Hematopoietic multipotent progenitor cell treated with erythropoietin and hydrocortisone succinate and interleukin-3 and kit ligand, for 6 days (in vitro differentiated cells): ENCODE measurements at regions not wholly inside any gene's neighbourhood (a gene's known extent, or its start where the extent isn't known, plus 50 kb on each side); places are given as distances from the start of the nearest gene placed in this dataset.
"Not testable (repeated sequence)": the region's sequence is repeated elsewhere in the genome, so short reads cannot be mapped to it uniquely, and the experiment has no call there.

Experiments used
- DNase-seq: peaks from one replicate; pipeline ENCODE4 v3.0.0-alpha.2; 2015

DNA sequence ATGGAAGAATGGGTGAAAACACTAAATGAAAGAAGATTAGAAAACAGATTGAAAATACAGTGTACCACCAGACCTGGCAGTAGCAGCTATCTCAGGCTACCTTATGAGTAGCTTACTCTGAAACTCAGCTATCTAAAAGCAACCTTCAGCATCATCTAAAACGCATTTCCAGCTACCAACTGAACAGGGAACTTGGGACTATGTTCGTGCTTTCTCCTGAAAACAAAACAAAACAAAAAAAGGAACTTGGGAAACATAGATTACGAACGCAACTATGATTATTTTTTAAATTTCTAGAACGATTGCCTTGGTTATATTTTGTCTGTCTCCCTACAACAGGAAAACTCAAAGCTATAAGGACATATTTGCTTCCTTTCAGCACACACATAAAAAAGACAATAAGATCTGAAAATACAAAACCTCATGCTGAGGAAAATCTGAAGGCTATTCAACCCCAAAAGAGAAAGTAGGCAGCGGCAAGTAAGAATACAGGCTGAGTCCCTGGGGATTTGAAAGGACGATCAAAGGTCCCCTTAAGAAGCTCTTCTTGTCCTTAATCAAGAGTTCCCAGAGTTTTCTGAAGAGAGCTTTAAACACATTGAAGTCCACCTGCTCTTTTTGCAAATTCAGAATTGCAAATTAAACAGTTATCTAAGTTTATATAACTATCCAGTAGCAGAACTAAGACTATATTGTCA lies 53.4 kb downstream of the OR2K2 start:
- DNase-seq, result no peak

DNA sequence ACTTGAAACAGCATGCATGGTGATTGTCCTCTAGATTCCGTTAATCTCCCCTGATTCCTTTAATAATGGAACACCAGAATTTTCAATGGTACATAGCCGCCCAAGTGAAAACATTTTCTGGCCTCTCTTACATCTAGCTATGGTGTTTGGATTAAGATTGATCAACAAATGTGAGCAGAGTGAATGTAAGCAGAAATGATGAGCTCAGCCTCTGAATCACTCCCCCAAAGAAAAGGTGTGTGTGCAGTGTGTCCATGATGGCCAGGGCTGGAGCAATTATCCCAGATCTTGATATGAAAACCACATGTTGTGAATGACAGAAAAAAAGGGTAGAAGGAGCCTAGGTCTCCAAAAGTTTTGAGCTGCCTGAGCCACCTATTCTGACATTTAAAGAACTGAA lies 55.3 kb downstream of the OR2K2 start:
- DNase-seq, result no peak

DNA sequence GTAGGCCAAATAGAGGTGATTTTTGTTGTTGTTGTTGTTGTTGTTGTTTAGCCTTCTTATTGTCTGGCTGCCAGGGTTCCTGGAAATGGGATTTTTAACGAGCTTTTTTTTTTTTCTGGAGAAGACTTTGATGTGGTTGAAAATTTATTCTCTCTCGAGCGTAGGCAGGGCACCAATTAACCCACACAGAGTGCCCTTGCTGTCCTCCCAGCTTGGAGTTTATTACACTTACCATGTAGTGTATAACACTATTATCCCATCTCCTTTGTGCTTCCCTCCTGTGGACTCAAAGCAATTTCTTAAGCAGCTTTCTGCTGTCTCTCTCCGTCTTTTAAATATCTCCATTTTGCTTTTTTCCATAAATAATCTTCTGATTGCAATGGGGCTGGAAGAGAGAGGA lies 57.4 kb downstream of the OR2K2 start:
- no peak for DNase-seq

DNA sequence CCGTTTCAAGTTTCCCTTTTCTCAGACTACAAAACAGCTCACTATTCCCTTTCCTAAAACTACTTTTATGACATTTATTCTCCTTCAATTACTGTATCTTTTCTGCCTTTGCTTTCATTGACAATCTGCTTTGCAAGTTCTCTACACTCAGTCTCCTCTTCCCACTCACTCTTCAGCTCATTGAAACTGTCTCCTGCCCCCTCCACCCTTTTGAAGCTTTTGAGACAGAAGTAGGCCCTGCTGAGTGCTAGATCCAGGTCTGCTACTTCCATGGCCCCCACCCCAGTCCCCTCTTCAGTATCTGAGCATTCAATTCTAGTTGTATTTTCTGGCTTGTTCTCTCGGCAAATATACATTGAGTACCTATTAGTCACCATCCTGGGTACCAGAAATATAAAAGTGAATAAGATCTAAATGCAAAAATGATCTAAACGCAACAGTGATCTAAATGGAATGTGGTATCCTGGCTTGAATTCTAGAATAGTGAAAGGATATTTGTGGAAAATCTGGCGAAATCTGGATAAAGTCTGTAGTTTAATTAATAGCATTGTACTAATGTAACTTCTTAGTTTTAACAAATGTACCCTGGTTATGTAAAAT lies 58.4 kb downstream of the OR2K2 start:
- DNase-seq, result no peak

DNA sequence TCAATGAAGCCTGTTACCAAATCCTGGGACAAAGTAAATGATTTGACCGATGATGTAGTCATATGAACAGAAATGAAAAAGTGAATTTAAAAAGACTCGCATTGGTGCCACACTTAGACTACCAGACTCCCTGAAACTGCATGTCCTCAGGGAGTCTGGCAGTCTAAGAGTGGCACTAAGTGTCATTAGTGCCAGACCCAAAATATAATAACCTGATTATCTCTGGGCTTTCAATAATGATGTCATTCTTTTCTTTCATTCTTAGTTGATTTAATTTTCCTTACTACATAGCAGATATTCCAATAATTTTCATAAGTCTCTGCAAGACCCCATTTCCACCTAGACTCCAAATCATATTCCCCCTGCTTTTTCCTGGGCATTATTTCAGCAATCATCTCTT lies 59.0 kb downstream of the OR2K2 start:
- no peak for DNase-seq

DNA sequence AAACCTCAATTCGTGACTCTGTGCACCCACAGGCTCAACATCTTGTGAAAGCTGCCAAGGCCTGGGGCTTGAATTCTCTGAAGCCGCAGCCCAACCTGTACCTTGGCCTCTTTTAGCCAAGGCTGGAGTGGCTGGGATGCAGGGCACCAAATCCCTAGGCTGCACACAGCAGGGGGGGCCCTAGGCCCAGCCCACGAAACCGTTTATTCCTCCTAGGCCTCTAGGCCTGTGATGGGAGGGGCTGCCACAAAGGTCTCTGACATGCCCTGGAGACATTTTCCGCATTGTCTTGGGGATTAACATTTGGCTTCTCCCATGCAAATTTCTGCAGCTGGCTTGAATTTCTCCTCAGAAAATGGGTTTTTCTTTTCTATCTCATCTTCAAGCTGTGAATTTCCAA lies 64.0 kb downstream of the OR2K2 start:
- not testable (repeated sequence) for DNase-seq

DNA sequence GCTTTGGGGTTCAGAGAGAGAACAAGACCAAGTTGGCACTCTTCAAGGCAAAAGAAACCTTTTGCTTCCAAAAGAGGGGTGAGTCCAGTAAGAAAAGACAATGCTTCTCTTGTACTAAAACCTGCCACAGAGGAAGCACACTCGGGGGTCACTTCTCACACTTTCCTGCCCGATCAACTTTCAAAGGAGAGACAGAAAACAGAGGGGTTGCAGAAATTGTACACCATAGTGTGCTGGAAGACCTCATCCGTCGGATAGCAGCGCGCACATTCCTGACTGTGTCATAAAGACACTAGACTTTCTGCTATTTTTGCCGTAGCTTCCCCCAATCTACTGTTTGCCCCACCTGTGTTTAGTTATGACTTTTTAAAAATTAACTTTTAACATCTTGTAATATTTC lies 66.9 kb downstream of the OR2K2 start:
- DNase-seq, result no peak

DNA sequence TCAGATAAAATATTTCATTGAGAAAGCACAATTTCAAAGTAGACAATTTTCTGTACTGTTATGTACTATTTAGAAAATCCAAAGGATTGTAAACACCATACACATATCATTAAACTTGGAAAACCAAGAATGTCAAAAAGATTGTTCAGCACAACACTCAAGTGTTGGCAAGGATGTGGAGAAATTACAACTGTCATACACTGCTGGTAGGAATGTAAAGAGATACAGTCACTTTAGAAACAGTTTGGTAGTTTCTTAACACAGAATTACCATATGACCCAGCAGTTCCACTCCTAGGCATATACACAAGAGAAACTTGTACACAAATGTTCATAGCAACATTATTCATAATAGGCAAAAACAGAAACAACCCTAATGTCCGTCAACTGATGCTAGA lies 71.2 kb downstream of the OR2K2 start:
- DNase-seq, result no peak

DNA sequence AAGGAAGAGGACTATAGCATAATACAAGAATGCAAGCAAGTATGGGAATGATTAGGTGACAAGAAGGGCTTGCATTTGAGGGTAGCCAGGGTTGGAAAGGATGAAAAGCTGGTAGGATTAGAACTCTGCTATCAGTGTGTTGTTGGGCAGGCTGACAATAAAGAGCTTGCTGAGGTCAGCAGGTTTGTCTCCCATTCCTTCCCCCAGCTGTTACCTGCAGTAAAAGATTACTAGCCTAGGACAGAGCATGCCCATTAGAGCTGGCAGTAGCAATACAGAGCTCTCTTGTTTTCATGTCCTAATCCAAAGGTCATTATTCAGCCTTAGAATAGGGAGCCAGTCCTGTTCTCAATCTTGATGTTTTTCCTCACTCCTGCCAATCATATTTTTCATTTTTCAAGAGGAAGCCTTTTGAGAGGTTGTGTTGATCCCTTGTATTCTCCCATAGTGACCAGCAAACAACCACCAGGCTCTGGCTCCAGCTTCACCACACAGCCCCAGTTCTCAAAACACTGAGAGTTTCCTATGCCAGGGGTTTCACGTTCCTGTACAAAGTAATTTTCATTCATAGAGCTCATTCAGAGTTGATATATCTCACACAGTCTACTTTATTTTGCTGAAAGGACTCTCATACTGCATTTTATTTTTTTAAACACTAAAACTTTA lies 71.7 kb downstream of the OR2K2 start:
- no peak for DNase-seq

DNA sequence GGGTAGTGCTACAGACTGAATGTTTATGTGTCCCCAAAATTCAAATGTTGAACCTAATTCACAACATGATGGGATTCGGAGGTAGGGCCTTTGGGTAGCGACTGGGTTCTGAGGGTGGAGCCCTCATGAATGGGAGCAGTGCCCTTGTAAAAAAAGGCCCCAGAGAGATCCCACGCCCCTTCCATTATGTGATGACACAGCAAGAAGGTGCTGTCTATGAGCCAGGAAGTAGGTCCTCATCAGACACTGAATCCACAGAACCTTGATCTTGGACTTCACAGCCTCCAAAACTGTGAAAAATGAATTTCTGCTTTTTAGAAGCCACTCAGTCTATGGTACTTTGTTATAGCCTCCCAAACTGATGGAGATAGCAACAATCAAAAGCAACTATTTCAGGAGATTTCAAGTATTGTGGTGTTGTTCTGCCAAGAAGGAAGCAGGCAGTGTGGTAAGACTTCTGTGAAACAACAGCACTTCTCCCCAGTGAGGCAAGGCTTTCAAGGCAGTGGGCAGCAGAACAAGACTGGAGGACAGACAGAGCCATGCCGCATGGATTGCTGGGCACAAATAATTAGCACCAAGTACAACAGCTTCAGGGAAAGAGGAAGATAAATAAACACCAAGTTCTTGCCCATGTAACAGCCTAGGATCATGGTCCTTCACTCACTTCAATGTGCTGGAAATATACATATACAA lies 76.1 kb downstream of the OR2K2 start:
- DNase-seq, result peak; percentile 2

DNA sequence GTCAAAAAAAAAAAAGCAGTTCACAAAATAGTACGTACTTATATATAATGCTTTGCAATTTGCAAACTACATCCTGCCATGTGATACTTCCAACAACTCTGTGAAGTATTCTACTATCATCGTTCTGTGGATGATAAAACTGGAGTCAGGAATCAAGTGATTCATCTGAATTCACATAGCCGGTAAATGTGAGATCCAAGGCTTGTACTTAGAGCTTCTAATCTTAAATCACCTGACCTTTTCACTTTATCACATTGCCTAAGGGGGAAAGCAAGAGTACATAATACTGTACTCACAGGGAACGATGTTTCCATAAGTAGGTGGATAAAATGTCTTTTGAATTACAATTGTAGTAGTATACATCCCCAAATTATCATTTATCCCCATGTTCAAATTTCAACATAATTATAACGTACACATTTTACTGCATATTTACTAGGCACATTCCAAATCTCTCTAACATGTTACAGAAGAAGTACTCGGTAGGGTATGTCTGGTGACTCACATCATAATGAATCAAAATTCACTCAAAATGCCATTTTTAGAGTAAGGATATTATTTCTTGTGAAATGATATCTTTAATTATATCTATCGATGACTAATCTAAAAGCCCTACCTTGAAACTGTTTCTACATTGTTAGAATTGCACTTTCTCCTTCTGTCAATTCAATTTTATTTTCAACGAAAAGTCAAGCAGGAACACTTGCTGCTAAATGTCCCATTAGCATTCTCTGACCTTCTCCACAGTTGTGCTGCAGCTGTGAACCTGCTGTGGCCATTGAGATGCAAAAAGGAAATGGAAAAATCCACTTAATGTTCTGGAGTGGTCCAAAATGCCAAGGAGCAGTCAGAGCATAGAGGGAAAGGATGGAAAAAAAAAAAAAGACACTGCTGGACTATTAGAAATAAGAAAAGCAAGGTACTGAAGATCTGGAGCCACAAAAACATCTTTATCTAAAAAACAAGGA lies 78.9 kb downstream of the OR2K2 start:
- DNase-seq, result no peak

DNA sequence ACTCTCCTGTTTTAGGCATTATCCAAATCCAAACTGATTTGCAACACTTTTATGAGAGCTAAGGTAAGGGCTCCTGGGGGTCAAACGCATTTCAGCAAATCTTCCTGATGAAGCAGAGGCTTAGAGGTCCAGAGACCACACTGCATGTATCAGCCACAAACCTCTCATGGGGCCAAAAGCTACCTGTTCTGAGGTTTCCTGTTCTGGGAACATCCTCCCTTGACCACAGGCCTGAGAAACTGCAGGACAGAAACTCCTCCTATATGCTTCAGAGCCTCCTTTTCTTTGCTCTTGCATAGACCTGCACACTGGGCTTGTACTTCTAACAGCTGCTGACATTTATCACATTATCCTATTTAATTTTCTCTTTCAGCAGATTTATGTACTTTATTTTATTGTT lies 92.6 kb downstream of the OR2K2 start:
- no peak for DNase-seq

DNA sequence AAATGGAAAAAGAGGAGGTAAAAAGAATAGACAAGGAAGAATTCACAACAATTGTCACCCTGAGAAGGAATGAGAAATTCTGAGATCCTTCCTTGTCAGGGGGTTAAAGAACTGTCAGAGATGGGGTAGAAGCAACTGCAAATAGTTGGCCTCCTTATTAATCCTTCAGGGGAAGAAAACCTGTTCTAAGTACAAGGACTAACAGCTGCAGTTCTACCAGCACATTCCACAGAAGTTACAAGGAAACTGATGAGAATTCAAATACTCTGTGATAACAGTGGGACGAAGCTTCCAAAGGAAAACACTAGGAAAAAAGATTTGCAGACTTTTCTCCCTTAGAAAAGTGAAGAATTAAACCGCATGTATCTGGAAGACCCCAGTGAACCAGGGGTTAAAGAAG lies 93.7 kb downstream of the OR2K2 start:
- no peak for DNase-seq

DNA sequence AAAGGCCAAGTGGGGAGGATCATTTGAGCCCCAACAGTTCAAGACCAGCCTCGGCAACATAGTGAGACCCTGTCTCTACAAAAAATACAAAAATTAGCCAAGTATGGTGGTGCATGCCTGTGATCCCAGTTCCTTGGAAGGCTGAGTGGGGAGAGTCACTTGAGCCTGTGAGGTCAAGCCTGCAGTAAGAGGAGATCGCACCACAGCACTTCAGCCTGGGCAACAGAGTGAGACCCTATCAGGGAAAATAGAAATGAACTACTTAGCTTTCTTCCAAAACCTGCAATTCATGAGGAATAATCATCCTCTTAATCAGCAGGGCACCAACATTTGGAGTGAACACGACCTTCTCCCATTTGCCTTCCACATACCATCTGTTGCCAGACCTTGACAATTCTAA lies 96.1 kb downstream of the OR2K2 start:
- DNase-seq, result no peak

DNA sequence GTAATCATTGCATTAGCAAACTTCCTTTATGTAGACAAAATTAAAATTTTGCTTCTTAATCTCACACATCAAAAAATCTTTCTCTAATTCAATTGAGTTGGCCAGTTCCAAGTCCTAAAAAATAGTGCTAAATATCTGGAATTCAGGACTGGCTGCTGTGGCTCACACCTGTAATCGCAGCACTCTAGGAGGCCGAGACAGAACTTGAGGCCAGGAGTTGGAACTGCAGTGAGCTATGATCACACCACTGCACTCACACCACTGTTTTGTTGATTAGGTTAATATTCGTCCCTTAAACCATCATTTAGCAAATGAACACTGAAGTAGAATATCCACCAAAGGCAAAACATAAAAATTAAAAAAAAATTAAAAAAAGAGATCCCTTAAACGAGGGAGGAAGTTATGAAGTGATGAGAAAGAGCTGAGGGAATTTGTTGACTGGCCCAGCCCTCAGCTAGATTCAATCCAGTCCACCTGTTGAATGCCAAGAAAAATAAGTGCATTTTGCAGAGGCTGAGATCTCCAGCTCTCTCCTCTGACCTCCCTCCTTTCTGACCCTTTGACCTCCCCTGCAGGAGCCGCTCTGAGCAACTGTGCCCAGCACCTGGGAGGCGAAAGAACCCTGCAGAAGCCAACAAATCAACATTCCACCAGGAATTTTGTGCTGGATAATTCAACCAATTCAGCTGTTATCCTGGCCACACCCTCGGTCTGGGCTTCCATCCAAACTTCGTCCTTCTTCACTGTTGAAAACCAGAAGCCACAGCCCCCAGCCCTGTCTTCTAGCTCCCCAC lies 96.8 kb downstream of the OR2K2 start:
- no peak for DNase-seq

DNA sequence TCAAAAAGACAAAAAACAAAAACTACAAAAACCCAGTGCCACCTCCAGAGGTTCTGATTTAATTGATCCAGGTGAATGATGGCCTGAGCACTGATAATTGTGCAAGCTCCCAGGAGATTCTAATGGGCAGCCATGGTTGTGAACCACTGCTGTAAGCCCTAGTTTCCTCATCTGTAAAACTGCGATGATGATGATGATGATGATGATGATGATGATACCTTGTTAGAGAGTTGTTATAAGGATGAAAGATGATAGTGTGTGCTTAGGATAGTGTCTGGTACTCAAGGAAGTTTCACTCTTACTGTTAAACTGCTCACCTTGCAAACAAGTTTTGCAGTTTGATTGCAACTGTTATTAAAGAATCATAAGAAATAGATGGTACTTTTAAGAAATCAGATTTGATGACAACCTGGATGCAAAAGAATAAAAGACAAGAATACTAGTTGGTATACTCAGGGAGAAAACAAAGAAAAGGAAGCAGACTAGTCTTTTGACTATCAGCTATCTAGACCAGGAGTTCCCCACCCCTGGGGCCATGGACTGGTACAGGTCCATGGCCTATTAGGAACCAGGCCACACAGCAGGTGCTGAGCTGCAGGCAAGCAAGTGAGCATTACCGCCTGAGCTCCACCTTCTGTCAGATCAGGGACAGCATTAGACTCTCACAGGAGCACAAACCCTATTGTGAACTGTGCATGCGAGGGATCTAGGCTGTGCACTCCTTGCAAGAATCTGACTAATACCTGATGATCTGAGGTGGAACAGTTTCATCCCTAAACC lies 98.0 kb downstream of the OR2K2 start:
- no peak for DNase-seq

DNA sequence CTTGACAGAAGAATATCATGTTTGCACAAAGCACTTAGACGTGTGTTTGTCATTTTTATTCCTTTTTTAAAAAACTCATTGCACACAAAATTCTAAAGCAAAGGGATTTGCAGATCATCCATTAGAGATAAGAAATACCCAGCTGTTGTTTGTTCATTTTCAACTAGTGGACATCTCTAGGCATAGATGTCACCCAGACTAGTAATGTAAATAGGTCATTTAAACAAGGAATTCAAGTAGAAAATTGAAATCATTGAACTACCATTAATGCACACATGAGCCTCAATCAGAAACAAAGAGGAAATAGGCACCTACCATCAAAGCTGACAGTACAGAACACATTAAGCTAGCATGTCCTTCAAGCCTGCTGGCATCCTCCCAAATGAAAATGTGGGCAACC lies 107.3 kb downstream of the OR2K2 start:
- no peak for DNase-seq

DNA sequence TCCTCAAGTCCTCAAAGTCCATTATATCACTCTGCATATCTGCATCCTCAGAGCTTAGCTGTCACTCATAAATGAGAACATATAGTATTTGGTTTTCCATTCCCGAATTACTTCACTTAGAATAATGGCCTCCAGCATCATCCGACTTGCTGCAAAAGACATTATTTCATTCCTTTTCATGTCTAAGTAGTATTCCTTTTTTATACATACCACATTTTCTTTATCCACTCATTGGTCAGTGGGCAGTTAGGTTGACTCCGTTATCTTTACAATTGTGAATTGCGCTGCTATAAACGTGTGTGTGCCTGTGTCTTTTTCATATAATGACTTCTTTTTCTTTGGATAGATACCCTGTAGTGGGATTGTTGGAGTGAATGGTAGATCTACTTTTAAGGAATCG lies 117.2 kb downstream of the OR2K2 start:
- DNase-seq, result no peak

DNA sequence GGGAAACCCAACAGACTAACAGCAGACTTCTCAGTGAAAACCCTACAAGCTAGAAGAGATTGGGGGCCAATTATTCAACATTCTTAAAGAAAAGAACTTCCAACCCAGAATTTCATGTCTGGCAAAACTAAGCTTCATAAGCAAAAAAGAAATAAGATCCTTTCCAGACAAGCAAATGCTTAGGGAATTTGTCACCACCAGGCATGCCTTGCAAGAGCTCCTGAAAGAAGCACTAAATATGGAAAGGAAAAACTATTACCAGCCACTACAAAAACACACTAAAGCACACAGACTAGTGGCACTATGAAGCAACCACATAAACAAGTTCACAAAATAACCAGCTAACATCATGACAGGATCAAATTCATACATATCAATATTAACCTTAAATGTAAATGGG lies 131.1 kb downstream of the OR2K2 start:
- DNase-seq, result no peak

DNA sequence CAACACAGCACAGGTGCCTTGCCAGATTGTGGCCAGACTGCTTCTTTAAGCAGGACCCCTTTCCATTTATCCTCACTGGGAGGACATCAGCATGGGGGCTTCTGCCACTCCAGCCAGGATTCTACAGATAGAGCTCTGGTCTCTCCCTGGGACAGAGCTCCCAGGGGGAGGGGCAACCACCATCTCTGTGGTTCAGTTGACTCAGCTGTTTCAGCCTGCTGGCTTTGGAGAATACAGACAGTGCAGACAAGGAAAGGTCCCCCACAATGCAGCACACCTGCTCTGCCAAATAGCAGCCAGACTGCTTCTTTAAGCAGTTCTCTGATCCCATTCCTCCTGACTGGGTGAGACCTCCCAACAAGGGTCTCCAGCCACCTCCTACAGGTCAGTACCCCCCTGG lies 132.8 kb downstream of the OR2K2 start:
- DNase-seq, result no peak

DNA sequence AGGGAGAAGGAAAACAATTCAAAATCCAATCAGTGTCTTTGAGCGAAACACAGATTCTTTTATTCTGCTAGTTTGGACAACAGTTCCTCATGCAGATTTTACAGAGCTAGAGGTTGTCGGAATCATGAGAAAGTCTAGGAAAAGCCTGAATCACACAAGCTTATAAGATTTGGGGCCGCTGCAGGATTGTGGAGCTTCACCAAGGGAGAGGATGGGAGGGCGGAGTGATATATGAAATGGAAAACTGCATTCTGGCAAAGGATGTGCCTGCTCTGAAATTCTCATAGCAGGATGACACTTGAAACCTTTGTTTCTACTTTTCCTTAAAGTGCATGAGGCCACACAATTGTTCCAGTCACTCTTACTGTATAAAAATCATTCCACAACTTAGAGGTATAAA lies 134.3 kb downstream of the OR2K2 start:
- DNase-seq, result no peak
